ENCODE measurements at regions not wholly inside any gene's neighbourhood (a gene's known extent, or its start where the extent isn't known, plus 50 kb on each side); places are given as distances from the start of the nearest gene placed in this dataset.
"Not testable (repeated sequence)": the region's sequence is repeated elsewhere in the genome, so short reads cannot be mapped to it uniquely, and the experiment has no call there.

DNA sequence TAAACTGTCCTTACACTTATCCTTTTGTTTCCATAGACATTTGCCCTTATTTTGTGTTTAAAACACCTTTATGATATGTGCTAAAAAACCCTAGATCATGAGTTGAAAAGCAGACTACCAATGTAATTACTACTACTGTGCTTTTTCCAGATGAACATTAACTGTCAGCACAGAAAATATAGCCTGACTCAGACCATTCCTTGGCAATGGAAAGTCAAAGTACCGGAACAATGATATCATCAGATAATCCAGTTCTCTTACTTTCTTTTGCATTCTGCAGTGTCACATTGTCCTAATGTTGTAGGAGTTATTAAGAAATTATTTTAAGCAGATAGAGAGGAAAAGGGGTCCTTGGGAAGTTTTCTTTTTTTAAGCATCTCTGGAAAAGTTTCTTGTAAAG, 1189.0 kb upstream of the FLRT2 start:
- ATAC-seq (no peak), DNase-seq (no peak)
- Histone ChIP-seq H3K9me3 (peaks cover 27% of the 10 kb centered on the region), H3K4me1 (ENCODE audit: low read depth) (no peaks in the 10 kb centered on the region), H3K4me3 (no peak overlapping the region), H3K36me3 (ENCODE audit: low read depth) (no peaks in the 10 kb centered on the region)
- intact Hi-C loops (cut with DNase I, micrococcal nuclease), result no loop called here
- TF ChIP-seq, protein P1, sequence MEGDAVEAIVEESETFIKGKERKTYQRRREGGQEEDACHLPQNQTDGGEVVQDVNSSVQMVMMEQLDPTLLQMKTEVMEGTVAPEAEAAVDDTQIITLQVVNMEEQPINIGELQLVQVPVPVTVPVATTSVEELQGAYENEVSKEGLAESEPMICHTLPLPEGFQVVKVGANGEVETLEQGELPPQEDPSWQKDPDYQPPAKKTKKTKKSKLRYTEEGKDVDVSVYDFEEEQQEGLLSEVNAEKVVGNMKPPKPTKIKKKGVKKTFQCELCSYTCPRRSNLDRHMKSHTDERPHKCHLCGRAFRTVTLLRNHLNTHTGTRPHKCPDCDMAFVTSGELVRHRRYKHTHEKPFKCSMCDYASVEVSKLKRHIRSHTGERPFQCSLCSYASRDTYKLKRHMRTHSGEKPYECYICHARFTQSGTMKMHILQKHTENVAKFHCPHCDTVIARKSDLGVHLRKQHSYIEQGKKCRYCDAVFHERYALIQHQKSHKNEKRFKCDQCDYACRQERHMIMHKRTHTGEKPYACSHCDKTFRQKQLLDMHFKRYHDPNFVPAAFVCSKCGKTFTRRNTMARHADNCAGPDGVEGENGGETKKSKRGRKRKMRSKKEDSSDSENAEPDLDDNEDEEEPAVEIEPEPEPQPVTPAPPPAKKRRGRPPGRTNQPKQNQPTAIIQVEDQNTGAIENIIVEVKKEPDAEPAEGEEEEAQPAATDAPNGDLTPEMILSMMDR (IDR thresholded peaks at IDR 0.05), result no peak

DNA sequence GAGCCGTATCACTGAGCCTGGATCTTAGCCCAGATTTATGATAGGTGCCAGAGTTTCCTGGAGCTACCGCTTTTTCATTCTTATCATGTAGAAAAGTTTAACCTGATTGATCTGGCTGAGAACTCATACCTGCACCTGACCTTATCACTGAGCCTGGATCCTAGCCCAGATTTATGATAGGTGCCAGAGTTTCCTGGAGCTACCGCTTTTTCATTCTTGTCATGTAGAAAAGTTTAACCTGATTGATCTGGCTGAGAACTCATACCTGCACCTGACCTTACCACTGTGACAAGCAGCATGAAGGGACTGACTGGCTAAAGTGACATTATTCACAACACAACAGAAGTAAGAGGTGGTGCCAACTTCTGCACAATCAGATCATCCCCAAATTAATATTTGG, 1188.1 kb upstream of the FLRT2 start:
- ATAC-seq; DNase-seq; intact Hi-C loops (cut with DNase I, micrococcal nuclease): not testable (repeated sequence)

DNA sequence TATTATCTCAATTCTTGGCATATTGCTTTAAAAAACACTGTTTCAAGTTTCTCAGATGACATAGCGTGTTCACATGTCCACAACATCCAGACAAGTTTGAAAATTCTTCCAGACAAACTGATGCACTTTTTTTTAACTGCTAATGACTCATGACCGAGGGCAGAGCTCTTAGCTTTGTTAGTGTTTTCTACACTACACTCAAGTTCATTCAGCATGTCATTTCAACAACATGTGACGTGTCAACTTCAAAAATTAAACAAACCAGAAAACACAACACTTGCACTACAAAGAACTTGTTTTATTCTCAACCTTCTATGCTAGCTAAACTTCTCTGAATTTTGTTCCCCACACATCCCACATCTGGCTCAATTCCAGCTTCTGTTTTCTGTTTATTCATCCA, 1186.3 kb upstream of the FLRT2 start:
- intact Hi-C loops (cut with DNase I, micrococcal nuclease), result no loop called here
- ATAC-seq (no peak), DNase-seq (no peak)

More for the DNA sequence above, 1188.1 kb upstream of the FLRT2 start:
- not testable (repeated sequence) for H3K36me3 ChIP-seq (ENCODE audit: low read depth); H3K4me3 ChIP-seq; H3K4me1 ChIP-seq (ENCODE audit: low read depth)
- H3K9me3 ChIP-seq, result peaks cover 28% of the 10 kb centered on the region

DNA sequence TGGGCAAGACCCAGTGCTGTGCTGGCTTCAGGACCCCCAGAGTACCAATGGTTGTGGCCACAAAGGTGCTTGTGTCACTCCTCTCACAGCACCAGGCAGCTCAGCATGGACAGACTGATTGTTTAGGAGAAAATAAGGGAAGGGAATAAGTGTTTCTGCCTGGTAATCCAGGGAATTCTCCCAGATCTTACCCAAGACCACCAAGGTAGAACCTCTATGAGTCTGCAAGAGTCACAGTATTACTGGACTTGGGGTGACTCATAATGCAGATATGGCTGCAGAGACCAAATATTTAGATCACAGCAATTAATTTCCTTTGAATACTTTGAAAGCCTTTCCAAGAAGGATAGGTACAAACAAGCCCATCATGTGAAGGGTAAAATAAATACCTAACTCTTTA, 1178.3 kb upstream of the FLRT2 start:
- TF ChIP-seq, protein P1 (IDR thresholded peaks at IDR 0.05), result no peak
- ATAC-seq (no peak), DNase-seq (no peak)
- H3K4me3 ChIP-seq, result no peak overlapping the region
- no peaks in the 10 kb centered on the region for H3K4me1 ChIP-seq (ENCODE audit: low read depth)
- intact Hi-C loops (cut with DNase I, micrococcal nuclease), result no loop called here
- H3K36me3 ChIP-seq (ENCODE audit: low read depth), result no peaks in the 10 kb centered on the region
- peaks cover 45% of the 10 kb centered on the region for H3K9me3 ChIP-seq

More for the DNA sequence above, 1186.3 kb upstream of the FLRT2 start:
- H3K4me1 ChIP-seq (ENCODE audit: low read depth), result no peaks in the 10 kb centered on the region
- H3K4me3 ChIP-seq, result no peak overlapping the region
- no peaks in the 10 kb centered on the region for H3K36me3 ChIP-seq (ENCODE audit: low read depth)
- TF ChIP-seq, protein P1 (IDR thresholded peaks at IDR 0.05), result no peak
- H3K9me3 ChIP-seq, result peaks cover 28% of the 10 kb centered on the region

DNA sequence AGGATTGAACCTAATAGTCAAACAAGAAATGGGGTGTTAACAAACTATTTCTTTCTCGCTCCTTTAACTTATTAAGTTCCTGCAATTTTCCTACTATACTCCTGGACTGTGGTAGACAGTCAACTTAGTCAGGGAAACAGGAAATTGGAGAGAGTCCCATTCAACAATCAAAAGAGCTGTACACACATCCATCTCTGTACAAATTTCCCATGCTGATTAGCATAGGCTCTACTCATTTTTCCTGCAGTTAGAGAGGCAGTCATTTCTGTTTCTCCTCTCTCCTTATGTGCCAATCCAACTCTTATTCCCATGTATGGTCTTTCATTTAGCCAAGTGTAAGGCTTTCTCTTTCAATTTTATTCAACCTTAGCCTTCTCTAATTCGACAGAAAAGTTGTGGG, 1168.5 kb upstream of the FLRT2 start:
- DNase-seq, result no peak
- Histone ChIP-seq H3K4me1 (ENCODE audit: low read depth) (no peaks in the 10 kb centered on the region), H3K4me3 (no peak overlapping the region), H3K9me3 (peaks cover 41% of the 10 kb centered on the region), H3K36me3 (ENCODE audit: low read depth) (no peaks in the 10 kb centered on the region)
- no peak for ATAC-seq
- TF ChIP-seq, protein P1 (IDR thresholded peaks at IDR 0.05), result no peak
- intact Hi-C loops (cut with DNase I, micrococcal nuclease), result no loop called here

DNA sequence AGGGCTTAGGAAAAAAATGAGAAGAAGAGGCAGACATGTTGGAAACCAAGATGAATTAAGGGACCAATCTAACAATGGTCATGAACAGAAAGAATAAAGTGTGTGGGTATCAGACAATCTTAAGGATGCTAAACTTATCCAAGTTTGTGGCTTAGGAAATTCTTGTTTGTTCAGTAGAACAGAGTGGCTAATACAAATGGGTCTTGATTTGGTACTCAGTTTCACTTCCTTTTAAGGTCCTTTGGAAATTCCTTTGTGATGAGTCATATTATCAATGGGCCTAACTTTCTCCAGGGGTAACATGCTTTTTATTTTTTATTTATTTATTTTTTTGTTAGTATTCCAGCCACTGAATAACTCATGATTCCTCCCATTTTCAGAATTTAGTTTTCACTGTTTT, 1154.7 kb upstream of the FLRT2 start:
- ATAC-seq, result no peak
- TF ChIP-seq, protein P1 (IDR thresholded peaks at IDR 0.05), result no peak

More for the DNA sequence above, 1154.7 kb upstream of the FLRT2 start:
- Histone ChIP-seq H3K36me3 (ENCODE audit: low read depth) (no peaks in the 10 kb centered on the region), H3K9me3 (peaks cover 4% of the 10 kb centered on the region), H3K4me1 (ENCODE audit: low read depth) (no peaks in the 10 kb centered on the region), H3K4me3 (no peak overlapping the region)
- no peak for DNase-seq
- intact Hi-C loops (cut with DNase I, micrococcal nuclease), result no loop called here

All from mucosa of descending colon (tissue), 3 donors.